LNCaP clone FGC (cell line): ENCODE measurements at regions not wholly inside any gene's neighbourhood (a gene's known extent, or its start where the extent isn't known, plus 50 kb on each side); places are given as distances from the start of the nearest gene placed in this dataset.

Experiments
- DNase-seq: peaks from one replicate; pipeline ENCODE4 v3.0.0-alpha.2; 2011; ENCODE audit warnings: low read depth
- H3K4me3 ChIP-seq: 2 replicates; pipeline ENCODE4 v1.5.1; 2011; ENCODE audit warnings: mild to moderate bottlenecking, low read depth, low read length, control low read depth
- CTCF ChIP-seq: IDR thresholded peaks from 2 replicates; pipeline ENCODE4 v1.5.1; 2012; ENCODE audit warnings: mild to moderate bottlenecking; ENCODE audit not compliant: control insufficient read depth, insufficient read depth; ENCODE audit errors: extremely low read depth

DNA sequence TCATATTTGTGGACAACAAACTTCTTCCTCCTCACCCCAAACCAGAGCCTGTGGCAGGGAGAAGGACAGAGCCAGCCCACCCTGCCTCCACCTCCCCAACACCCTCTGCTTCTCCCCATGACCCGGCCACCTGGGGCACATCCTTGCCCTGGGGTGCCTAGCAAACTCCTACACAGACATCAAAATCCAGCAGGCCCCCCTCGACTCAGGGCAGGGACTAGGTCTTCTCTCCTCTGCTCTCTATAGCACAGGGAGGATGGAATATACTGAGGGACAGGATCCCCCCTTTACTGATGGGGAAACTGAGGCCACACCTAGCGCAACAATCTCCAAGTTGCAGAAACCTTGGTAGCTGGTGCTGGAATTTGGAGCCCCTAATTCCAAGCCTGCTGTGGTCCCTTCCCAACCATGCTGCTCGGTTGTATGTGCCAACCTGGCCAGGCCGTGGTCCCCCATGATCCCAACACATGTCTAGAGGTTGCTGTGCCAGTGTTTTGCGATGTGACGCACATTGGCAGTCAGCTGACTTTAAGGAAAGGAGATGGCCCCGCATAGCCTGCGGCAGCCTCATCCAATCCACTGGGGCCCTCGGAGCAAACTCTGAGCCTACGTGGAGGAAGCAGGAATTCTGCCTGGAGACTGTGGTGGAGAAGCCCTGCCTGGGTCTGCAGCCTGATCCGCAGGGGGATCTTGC is 53.9 kb upstream of the ADRA2C start:
- DNase-seq, result no peak

DNA sequence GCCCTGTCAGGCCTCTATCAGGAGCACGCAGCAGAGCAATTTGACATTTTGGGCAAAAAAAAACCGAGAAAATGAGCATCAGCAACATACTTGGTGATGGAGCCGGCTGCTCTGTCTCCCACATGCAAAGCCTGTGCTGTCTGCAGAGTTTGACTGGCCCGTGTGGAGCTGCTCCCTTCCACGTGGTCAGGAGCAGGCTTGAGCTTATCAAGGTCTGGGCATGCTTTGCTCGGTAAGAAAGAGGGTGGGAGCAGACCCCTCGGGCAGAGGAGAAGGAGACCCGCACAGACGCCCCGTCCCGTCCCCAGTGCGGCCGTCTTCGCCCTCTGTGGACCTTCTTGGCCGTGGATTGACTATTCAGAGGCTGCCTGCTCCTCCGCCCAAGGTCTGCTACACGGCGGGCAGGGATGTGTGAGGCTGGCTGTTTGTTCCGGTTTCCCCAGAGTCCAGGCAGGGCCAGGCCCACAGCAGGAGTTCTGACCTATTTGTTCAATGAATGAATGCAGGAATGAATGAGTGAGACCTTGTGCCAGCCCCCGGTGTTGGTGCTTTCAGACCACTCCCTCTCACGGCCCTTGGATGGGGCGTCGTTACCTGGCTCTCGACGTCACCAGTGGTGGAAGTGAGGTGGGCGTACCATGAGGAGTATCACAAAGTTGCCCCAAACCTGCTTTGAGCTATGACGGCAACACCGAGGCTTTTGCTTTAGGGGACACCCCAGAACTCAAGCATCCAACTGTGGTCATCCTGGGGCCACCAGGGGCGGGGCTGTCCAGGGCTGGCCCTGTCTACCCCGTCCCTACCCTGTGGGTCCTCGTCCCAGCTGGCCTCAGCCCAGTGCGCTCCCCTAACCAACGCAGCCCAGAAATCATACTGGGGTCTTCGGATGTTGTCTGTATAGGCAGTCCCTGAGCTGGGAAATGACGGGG is 54.7 kb upstream of the ADRA2C start:
- no peak overlapping the region for H3K4me3 ChIP-seq
- DNase-seq, result no peak
- no peak for TF ChIP-seq CTCF

More for the DNA sequence above, 53.9 kb upstream of the ADRA2C start:
- TF ChIP-seq CTCF, result no peak
- no peak overlapping the region for H3K4me3 ChIP-seq

DNA sequence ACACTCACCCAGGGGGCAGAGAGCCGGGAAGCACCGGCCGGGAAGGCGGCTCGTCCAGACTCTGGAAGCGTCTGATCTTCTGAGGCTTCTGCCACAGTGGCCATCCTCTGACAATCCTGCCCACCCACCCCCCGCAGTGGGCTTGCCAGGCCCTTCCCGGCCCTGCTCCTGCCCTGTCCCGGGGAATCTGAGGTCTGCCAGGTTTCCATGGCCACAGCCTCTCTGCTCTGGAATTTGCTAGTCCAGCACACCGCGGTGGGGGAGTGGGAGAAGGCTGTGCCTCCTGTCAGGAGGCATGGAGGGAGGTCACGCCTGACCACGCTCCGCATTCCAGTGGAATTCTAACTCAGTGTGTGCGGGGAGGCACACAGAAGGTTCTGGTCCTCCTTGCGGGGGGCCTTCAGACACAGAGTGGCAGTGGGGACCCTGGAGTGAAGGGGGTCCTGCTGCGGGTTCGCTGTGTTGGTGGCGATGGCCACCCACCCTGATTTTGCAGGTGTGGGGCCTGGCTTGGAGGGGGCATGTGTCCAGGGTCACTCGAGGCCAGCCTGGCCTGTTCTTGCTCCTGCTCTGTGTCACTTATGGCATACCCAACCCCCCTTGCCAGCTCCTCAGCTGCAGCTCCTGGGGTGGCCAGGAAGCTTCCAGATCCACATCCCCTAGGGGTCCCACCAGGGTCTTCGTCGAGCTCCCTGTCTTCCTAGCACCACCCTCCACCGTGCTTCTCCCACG is 55.6 kb upstream of the ADRA2C start:
- no peak overlapping the region for H3K4me3 ChIP-seq
- no peak for TF ChIP-seq CTCF
- DNase-seq, result no peak

DNA sequence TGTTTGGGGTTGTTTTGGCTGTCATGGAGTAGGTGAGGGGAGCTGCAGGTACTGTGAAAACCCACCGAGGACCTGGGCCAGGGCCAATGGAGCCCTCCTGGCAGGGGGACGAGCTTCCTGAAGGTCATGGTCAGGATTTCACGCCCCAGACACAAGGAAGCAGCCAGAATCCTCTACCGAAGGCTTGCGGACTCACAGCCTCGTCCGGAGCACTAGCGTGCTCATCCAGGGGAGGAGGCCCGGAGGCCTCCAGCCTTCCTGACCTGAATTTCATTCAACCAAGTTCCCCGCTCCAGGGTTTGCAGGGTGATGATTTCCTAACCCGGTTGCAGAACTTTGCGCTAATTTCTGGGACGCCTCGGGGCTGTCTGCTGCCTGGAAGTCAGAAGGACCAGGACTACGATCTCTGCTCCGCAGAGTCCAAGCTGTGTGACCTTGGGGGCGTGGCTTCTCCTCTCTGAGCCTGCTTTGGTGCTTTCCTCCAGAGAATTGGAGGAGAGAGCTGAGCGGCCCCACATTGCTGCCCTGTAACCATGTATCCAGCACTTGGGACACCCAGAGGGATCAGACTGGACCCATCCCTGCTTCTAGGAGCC is 56.2 kb upstream of the ADRA2C start:
- no peak overlapping the region for H3K4me3 ChIP-seq
- DNase-seq, result no peak
- TF ChIP-seq CTCF, result no peak

DNA sequence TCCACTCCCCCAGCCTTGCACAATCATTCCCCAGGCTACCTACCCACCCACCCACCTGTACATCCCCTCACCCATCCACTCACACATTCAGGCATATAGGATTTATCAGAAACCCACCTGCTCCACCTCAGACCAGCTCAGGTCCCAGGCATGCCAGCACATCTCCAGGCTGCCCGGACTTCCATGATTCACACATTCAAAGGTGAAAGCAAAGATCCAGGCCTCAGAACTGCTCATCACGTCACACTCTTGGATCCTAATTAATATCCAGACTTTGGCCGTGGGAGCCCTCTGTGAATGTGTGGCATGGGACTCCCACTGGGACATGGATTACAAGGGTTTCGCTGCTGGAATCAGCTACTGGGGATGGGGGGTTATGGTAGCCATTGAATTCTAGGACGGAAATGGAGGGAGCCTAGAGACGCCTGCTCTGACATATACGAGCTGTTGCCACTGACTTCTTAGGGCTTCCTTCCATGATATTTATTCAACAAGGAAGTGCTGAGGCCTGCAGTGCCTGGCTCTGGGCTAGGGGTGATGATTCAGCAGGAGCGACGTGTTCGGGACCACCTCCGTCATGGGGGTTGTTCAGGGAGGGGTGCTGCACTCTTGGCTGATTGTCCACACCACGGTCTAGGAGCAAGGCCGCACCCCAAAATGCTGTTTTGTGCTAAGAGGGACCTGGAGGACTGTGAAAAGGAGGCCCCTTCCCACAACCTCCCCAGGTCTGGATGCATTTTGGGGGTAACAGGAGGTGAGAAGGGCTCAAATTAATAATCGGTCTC is 56.9 kb upstream of the ADRA2C start:
- H3K4me3 ChIP-seq, result no peak overlapping the region
- no peak for DNase-seq
- TF ChIP-seq CTCF, result no peak

DNA sequence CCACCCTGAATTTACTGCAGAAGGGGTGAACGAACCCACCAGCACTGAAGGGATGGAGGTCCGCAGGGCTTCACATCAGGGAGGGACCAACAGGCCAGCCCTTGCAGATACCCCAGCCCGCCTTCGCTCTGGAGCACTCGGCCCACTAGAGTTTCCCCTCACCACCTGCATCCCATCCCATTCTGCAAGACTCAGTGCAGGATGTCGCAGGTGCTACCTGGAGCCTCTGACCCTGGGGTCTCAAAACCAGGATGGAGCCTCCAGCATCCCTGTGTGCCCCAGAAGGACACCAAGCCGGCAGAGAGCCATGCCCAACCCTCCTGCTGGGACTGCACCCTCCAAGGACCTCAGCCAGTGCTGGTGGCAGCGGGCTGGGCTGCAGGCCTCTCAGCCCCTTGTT is 57.6 kb upstream of the ADRA2C start:
- H3K4me3 ChIP-seq, result no peak overlapping the region
- no peak for DNase-seq
- no peak for TF ChIP-seq CTCF
